ENCODE measurements at regions not wholly inside any gene's neighbourhood (a gene's known extent, or its start where the extent isn't known, plus 50 kb on each side); places are given as distances from the start of the nearest gene placed in this dataset.

DNA sequence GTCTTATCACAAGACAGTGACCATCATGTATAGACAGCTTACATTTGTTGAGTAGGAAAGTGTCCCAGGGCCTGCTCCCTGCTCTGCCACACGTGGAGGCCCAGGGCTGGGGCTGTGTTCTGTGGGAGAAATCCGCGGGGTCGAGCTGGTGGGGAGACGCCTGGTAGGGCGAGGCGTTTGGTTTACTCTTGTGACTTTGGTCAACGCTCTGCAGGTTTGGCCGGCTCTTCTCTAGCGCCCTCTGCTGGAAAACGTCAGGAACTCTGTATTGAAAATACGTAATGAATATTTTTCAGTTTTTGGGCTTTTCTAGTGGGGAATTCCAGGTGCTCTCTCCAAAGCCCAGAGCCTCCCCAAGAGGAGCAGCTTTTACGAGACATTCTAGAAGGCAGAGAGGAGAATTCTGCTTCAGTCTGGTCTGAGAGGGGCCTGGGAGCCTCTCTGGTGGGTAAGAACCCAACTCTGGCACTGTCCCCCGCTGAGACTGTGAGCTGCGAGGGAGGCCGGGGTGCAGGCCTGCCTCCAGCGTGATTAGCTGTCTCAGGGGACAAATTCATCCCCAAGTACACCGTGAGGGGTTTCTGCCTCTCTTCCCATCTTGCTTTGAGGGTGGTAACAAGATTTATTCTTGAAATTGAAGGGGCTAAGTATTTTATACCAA, 112.6 kb upstream of the RALGAPA2 start:
- TF ChIP-seq, protein P1, sequence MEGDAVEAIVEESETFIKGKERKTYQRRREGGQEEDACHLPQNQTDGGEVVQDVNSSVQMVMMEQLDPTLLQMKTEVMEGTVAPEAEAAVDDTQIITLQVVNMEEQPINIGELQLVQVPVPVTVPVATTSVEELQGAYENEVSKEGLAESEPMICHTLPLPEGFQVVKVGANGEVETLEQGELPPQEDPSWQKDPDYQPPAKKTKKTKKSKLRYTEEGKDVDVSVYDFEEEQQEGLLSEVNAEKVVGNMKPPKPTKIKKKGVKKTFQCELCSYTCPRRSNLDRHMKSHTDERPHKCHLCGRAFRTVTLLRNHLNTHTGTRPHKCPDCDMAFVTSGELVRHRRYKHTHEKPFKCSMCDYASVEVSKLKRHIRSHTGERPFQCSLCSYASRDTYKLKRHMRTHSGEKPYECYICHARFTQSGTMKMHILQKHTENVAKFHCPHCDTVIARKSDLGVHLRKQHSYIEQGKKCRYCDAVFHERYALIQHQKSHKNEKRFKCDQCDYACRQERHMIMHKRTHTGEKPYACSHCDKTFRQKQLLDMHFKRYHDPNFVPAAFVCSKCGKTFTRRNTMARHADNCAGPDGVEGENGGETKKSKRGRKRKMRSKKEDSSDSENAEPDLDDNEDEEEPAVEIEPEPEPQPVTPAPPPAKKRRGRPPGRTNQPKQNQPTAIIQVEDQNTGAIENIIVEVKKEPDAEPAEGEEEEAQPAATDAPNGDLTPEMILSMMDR (conservative IDR thresholded peaks at IDR 0.05), result peak; percentile 89
- Mint-ChIP-seq H3K27ac (no peak overlapping the region), H3K27me3 (peaks cover 58% of the 10 kb centered on the region), H3K4me3 (no peak overlapping the region), H3K4me1 (ENCODE audit: unreplicated experiment) (no peaks in the 10 kb centered on the region), H3K36me3 (no peaks in the 10 kb centered on the region), H3K9me3 (peaks cover 6% of the 10 kb centered on the region)
- no peak for DNase-seq (ENCODE audit: extremely low spot score, unreplicated experiment)

DNA sequence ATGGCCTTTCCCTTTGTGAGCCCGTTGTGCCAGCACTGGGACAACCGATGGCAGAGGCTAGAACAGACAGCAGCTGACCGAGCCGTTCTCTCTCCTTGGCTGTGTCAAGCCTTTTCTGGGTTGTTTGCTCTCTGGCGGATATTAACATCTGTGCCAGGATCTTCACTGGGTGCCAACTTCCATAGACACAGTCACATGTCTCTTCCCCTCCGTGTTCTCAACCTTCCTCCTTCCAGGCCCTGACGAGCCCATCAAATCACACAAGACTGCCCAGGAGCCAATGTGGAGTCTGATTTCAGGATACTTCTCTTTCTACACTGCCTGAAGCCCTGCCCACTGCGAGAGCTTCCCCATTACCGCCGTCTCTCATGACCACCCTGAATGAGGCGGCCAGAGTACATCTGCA, 111.0 kb upstream of the RALGAPA2 start:
- Mint-ChIP-seq H3K27me3 (peaks cover 48% of the 10 kb centered on the region), H3K36me3 (no peaks in the 10 kb centered on the region), H3K27ac (no peak overlapping the region), H3K4me1 (ENCODE audit: unreplicated experiment) (no peaks in the 10 kb centered on the region), H3K9me3 (no peaks in the 10 kb centered on the region), H3K4me3 (no peak overlapping the region)
- no peak for DNase-seq (ENCODE audit: extremely low spot score, unreplicated experiment)
- TF ChIP-seq, protein P1 (conservative IDR thresholded peaks at IDR 0.05), result no peak

DNA sequence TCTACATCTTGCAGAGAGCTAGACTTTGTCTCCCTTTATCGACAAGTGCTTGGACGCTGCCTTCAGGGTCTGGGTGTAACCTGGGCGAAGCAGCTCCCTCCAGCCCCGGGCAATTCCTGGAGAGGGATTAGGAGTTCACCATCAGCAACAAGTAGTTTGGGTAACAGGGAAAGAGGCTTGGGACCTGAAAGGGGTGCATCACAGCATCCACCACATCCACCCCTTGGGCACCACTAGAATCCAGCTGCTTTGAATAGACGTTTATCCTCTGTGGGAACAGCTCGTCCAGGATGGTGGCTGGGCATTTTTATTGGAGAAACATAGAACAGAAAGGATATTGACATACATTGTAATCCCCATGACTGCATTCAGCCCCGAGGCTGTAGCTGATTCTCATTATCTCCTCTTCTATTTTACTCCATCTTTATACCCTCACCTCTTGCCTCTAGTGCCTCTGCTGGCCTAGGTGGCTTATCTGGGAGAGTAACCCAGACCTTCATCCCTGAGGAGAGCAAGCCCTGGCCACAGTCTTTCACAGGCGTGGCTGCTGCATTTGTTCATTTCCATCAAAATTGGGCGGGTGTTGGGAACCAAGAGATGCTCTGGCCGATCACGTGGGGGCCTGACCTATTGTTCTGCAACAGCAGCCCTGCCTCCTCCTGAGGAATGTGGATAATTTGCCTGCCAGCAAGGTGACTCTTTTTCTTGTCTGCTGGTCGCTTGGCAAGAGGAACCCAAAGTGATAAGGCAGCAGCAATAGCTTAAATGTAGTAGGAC, 109.2 kb upstream of the RALGAPA2 start:
- Mint-ChIP-seq H3K36me3 (no peaks in the 10 kb centered on the region), H3K4me1 (ENCODE audit: unreplicated experiment) (no peaks in the 10 kb centered on the region), H3K27me3 (peaks cover 38% of the 10 kb centered on the region), H3K9me3 (no peaks in the 10 kb centered on the region), H3K4me3 (no peak overlapping the region), H3K27ac (no peak overlapping the region)
- no peak for DNase-seq (ENCODE audit: extremely low spot score, unreplicated experiment)
- TF ChIP-seq, protein P1 (conservative IDR thresholded peaks at IDR 0.05), result no peak

DNA sequence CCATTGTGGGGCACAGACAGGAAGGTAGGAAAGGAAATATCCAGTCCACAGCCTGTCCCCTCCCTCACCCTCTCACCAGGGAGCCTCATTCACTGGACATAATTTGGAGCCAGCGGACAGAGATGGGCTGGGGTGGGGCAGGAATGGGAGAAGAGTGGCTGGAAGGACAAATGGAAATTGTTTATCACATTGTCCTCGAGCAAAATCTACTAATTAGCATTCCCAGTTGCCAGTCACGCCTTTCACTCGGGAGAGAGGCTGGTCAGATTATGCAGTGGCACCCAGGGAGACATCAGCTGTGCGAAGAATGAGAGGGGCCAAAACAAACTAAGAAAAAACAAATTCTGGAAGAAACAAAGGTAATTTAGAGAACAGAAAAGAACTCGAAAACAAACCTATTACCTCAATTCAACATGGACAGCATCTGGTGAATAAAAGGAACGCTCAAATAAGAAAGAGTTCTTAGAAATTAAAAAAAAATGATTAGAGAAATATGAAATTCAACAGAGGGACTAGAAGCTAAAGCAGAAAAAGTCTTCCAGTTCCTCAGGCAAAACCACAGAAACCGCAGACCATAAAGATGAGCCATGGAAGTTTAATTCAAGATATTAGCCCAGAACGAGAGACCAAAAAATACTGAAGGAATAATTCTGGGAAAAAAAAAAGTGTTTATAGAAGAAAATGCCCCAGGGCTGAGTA, 108.5 kb upstream of the RALGAPA2 start:
- Mint-ChIP-seq H3K27ac (no peak overlapping the region), H3K4me1 (ENCODE audit: unreplicated experiment) (peaks cover 4% of the 10 kb centered on the region), H3K9me3 (no peaks in the 10 kb centered on the region), H3K36me3 (no peaks in the 10 kb centered on the region), H3K27me3 (peaks cover 30% of the 10 kb centered on the region), H3K4me3 (no peak overlapping the region)
- TF ChIP-seq, protein P1 (conservative IDR thresholded peaks at IDR 0.05), result no peak
- DNase-seq (ENCODE audit: extremely low spot score, unreplicated experiment), result no peak

DNA sequence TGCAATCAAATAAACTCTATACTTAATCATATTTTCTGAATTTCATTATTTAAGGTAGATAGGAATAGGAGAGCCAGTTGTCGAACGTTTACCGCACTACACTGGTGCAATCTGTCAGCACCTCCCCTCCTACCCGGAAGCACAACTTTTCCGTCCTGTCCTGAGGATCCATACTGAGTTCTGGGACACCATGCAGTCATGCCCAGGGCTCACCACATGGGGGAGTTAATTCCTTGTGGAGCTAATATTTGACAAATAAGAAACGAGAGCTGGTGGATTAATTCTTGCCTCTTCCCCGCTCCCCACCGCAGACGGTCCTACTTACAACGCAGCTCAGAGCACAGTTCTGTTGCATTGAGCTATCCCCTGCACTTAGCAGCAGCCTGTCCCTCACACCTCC, 107.7 kb upstream of the RALGAPA2 start:
- TF ChIP-seq, protein P1 (conservative IDR thresholded peaks at IDR 0.05), result peak; percentile 72
- Mint-ChIP-seq H3K9me3 (no peaks in the 10 kb centered on the region), H3K27me3 (peaks cover 29% of the 10 kb centered on the region), H3K4me3 (no peak overlapping the region), H3K4me1 (ENCODE audit: unreplicated experiment) (peaks cover 5% of the 10 kb centered on the region), H3K27ac (no peak overlapping the region), H3K36me3 (no peaks in the 10 kb centered on the region)
- no peak for DNase-seq (ENCODE audit: extremely low spot score, unreplicated experiment)
